HCT116 (cell line): ENCODE measurements at regions not wholly inside any gene's neighbourhood (a gene's known extent, or its start where the extent isn't known, plus 50 kb on each side); places are given as distances from the start of the nearest gene placed in this dataset.

Source experiments
- ATAC-seq: fragments of 200-7000 bp; cut with Tn5 transposase; 2 replicates; pipeline ENCODE4 v1.9.1; 2020; ENCODE audit warnings: mild to moderate bottlenecking, moderate library complexity
- BruUV-seq: library from RNA; stranded (reverse); fragments of 400-500 nt; replicated peaks from 2 replicates; lab custom pipeline; 2021; lab: Mats Ljungman, UMichigan
- CTCF ChIA-PET: fragments of 300-600 bp; sonication (Branson Sonifier 250); formaldehyde crosslinking; loops from one replicate; lab custom pipeline; 2021; ENCODE audit warnings: antibody characterized with exemption; lab: Charles Lee
- POLR2A ChIA-PET: fragments of 300-600, 350-600 bp; sonication (Branson Sonifier 250); formaldehyde crosslinking; loops from one replicate; lab custom pipeline; 2021; ENCODE audit warnings: antibody characterized with exemption; lab: Charles Lee
- RAD21 ChIA-PET, 2 experiments: fragments of 300-600 bp; sonication (Branson Sonifier 250); formaldehyde crosslinking; loops; one replicate each; lab custom pipeline; 2023; ENCODE audit warnings: low total read pairs in 2 of 2; ENCODE audit not compliant: uncharacterized antibody in 2 of 2, unreplicated experiment in 2 of 2, low non-redundant PET in 1 of 2; lab: Charles Lee
- DNase-seq: peaks from one replicate; pipeline ENCODE4 v3.0.0-alpha.2; 2010; ENCODE audit warnings: low read depth, low spot score
- H2AFZ ChIP-seq: fragments of 200-600 bp; shearing (Covaris generic), sonication (generic); 2 replicates; pipeline ENCODE4 v1.6.1; 2017; ENCODE audit warnings: low read depth, mixed run types, mixed read lengths, antibody characterized with exemption, low read length; ENCODE audit not compliant: poor library complexity, severe bottlenecking
- H3K27ac ChIP-seq: 2 replicates; pipeline ENCODE4 v1.5.1; 2012; ENCODE audit warnings: low read depth, low read length
- H3K27me3 ChIP-seq: fragments of 200-600 bp; sonication (generic); 2 replicates; pipeline ENCODE4 v1.6.1; 2016; ENCODE audit warnings: mixed run types, low read length, mixed read lengths; ENCODE audit not compliant: insufficient read depth
- H3K36me3 ChIP-seq, 2 experiments: fragments of 200-500 bp in 1 of 2; fragments of 200-600 bp in 1 of 2; sonication (Bioruptor generic) in 1 of 2; sonication (generic) in 1 of 2; 2 replicates each; pipeline versions ENCODE4 v1.5.1 to v1.6.1; 2014 to 2016; ENCODE audit warnings: low read length in 2 of 2, inconsistent platforms in 1 of 2, mixed read lengths in 1 of 2, mixed run types in 1 of 2; ENCODE audit not compliant: insufficient read depth in 2 of 2, control insufficient read depth in 1 of 2
- H3K4me1 ChIP-seq, 2 experiments: fragments of 200-600 bp in 1 of 2; sonication (generic) in 1 of 2; 2 replicates each; pipeline versions ENCODE4 v1.5.1 to v1.6.1; 2012 to 2017; ENCODE audit warnings: low read length in 2 of 2, inconsistent platforms in 1 of 2, mild to moderate bottlenecking in 1 of 2, mixed read lengths in 1 of 2, mixed run types in 1 of 2, moderate library complexity in 1 of 2; ENCODE audit not compliant: insufficient read depth in 2 of 2, control insufficient read depth in 1 of 2
- H3K4me2 ChIP-seq: fragments of 200-600 bp; sonication (generic); 2 replicates; pipeline ENCODE4 v1.6.1; 2017; ENCODE audit warnings: mixed run types, low read length, mixed read lengths
- H3K4me3 ChIP-seq, 2 experiments: fragments of 200-600 bp in 1 of 2; sonication (generic) in 1 of 2; replicated peaks in 1 of 2; 2 replicates each; pipeline ENCODE4 v1.5.1; 2011 to 2016; ENCODE audit warnings: low read length in 2 of 2, control low read depth in 1 of 2, low read depth in 1 of 2, mild to moderate bottlenecking in 1 of 2, mixed read lengths in 1 of 2, mixed run types in 1 of 2
- H3K79me2 ChIP-seq: fragments of 200-600 bp; sonication (generic); 2 replicates; pipeline ENCODE4 v1.6.1; 2017; ENCODE audit warnings: mild to moderate bottlenecking, mixed run types, low read length, moderate library complexity, mixed read lengths; ENCODE audit not compliant: insufficient read depth
- H3K9ac ChIP-seq: fragments of 200-600 bp; sonication (generic); 2 replicates; pipeline ENCODE4 v1.6.1; 2016; ENCODE audit warnings: low read length, mixed read lengths
- H3K9me2 ChIP-seq: fragments of 200-600 bp; sonication (generic), shearing (Covaris generic); 2 replicates; pipeline ENCODE4 v1.6.1; 2017; ENCODE audit warnings: mixed run types, mild to moderate bottlenecking, moderate library complexity; ENCODE audit not compliant: insufficient read depth
- H3K9me3 ChIP-seq, 2 experiments: fragments of 200-500 bp in 1 of 2; fragments of 200-600 bp in 1 of 2; sonication (Bioruptor generic) in 1 of 2; sonication (generic) in 1 of 2; 2 replicates each; pipeline ENCODE4 v1.6.1; 2014 to 2017; ENCODE audit warnings: low read length in 2 of 2, mixed read lengths in 2 of 2, inconsistent platforms in 1 of 2, low read depth in 1 of 2, mild to moderate bottlenecking in 1 of 2, mixed run types in 1 of 2, moderate library complexity in 1 of 2; ENCODE audit not compliant: control insufficient read depth in 1 of 2, insufficient read depth in 1 of 2
- H4K20me1 ChIP-seq: fragments of 200-600 bp; sonication (generic), shearing (Covaris generic); 2 replicates; pipeline ENCODE4 v1.6.1; 2017; ENCODE audit warnings: mixed run types, mild to moderate bottlenecking, moderate library complexity; ENCODE audit not compliant: insufficient read depth
- CTCF ChIP-seq, 3 experiments: fragments of 200-600 bp in 1 of 3; sonication (generic) in 1 of 3; IDR thresholded peaks in 2 of 3; conservative IDR thresholded peaks in 1 of 3; 2 replicates each; pipeline ENCODE4 v1.5.1; 2012 to 2017; ENCODE audit warnings: low read depth in 2 of 3, low read length in 2 of 3, antibody characterized with exemption in 1 of 3, borderline replicate concordance in 1 of 3, control low read depth in 1 of 3, mild to moderate bottlenecking in 1 of 3, mixed read lengths in 1 of 3, mixed run types in 1 of 3, moderate library complexity in 1 of 3; ENCODE audit not compliant: insufficient read depth in 1 of 3
- ELF1 ChIP-seq: IDR thresholded peaks from 2 replicates; pipeline ENCODE4 v1.6.1; 2012; ENCODE audit warnings: low read depth, borderline replicate concordance
- EZH2 ChIP-seq: fragments of 200-600 bp; sonication (generic); IDR thresholded peaks from 2 replicates; pipeline ENCODE4 v1.6.1; 2017; ENCODE audit warnings: antibody characterized with exemption, mixed run types
- JUND ChIP-seq: IDR thresholded peaks from 2 replicates; pipeline ENCODE4 v1.6.1; 2012
- REST ChIP-seq: IDR thresholded peaks from 2 replicates; pipeline ENCODE4 v1.6.1; 2012; ENCODE audit warnings: low read depth
- SIN3A ChIP-seq: IDR thresholded peaks from 2 replicates; pipeline ENCODE4 v1.6.1; 2012; ENCODE audit warnings: low read depth
- ZBTB33 ChIP-seq: IDR thresholded peaks from 2 replicates; pipeline ENCODE4 v1.6.1; 2011; ENCODE audit warnings: mild to moderate bottlenecking, low read length, moderate library complexity; ENCODE audit not compliant: insufficient replicate concordance; ENCODE audit errors: extremely low read depth
- intact Hi-C: fragments of 100-400 bp; cut with micrococcal nuclease; formaldehyde crosslinking; loops from 2 replicates; pipeline ENCODE4 v1.10.0; 2022

GRCh38 chr5:30802961-30803705 lies 390.4 kb upstream of the CDH6 start:
- no peak overlapping the region for H3K9ac ChIP-seq
- H2AFZ ChIP-seq: no peak overlapping the region
- TF ChIP-seq CTCF (IDR thresholded peaks at IDR 0.05 in 2 of 3, conservative IDR thresholded peaks at IDR 0.05 in 1 of 3; ENCODE audit: borderline replicate concordance in 1 of 3, insufficient read depth in 1 of 3, low read depth in 2 of 3, low read length in 2 of 3) (no peak), ELF1 (no peak), SIN3A (no peak), REST (no peak), EZH2 (no peak), JUND (no peak), ZBTB33 (no peak)
- ChIA-PET CTCF (no interaction called here), RAD21 (no interaction called here), POLR2A (no interaction called here)
- intact Hi-C loops: no loop called here
- no peaks in the 10 kb centered on the region for H4K20me1 ChIP-seq
- H3K27ac ChIP-seq: no peak overlapping the region
- peaks cover 20 to 33% of the 10 kb centered on the region in 2 experiments; a peak in 2 of 4 replicates for H3K9me3 ChIP-seq
- no peaks in the 10 kb centered on the region for H3K36me3 ChIP-seq
- no peak for DNase-seq
- H3K27me3 ChIP-seq: no peaks in the 10 kb centered on the region
- no peak overlapping the region for H3K4me2 ChIP-seq
- H3K4me1 ChIP-seq: no peaks in the 10 kb centered on the region
- no peak overlapping the region for H3K4me3 ChIP-seq
- BruUV-seq: no TSS peak
- no peaks in the 10 kb centered on the region for H3K79me2 ChIP-seq
- ATAC-seq: no peak
- no peaks in the 10 kb centered on the region for H3K9me2 ChIP-seq
